GM10266 (cell line): ENCODE measurements at regions not wholly inside any gene's neighbourhood (a gene's known extent, or its start where the extent isn't known, plus 50 kb on each side); places are given as distances from the start of the nearest gene placed in this dataset.

Source experiments
- DNase-seq: peaks from one replicate; pipeline ENCODE4 v3.0.0; 2012; ENCODE audit errors: extremely low spot score
- CTCF ChIP-seq: IDR thresholded peaks from 2 replicates; pipeline ENCODE4 v1.5.1; 2012; ENCODE audit warnings: mild to moderate bottlenecking, low read depth; ENCODE audit not compliant: control insufficient read depth, insufficient read depth; ENCODE audit errors: missing control alignments

DNA sequence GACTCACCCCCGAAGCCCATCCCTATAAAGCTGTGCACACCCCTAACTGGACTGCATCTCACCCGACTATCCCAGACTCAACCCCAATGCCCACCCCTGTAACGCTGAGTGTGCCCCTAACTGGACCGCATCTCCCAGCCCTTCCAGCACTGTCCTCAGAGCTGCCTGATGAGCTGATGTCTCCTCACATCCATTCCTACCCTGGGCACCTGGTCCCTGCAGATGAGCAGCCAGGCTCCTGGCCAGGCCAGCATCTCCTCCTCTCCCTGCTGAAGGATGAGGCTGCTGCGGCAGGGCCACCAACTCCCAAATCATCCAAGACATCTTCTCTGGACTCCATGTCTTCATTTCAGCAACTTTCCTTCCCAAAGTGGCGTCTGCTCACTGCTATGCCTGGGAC is 332.1 kb downstream of the CTTN start:
- TF ChIP-seq CTCF = no peak
- no peak for DNase-seq

DNA sequence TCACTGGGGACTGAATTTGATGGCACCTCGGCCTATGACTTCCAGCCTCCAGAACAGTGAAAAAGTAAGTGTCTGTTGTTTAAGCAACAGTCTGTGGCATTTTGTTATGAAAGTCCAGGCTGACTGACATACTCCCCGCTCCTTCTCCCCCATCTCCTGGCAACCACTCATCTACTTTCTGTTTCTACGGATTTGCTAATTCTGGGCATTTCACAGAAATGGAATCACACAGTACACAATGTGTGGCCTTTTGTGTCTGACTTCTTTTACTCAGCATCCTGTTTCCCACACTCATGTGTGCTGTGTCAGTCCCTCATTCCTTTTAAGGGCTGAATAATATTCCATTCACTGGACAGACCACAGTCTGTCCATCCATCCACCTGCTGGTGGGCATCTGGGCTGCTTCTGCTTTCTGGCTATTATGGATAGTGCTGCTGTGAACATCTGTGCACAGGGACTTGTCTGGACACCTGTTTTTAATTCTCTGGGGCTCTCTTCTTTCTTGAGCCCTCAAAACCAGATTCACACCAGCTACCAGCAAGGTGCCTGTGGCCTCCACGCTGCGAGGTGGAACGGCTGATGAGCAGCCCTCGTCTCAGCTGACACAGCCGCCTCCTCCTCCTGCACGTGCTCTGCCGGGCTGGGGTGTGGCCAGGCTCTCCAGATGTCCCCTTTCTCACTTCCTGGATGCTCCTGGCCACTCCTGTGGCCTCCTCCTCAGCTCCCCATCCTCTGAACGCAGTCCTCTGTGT is 333.1 kb downstream of the CTTN start:
- TF ChIP-seq CTCF = no peak
- DNase-seq = no peak

DNA sequence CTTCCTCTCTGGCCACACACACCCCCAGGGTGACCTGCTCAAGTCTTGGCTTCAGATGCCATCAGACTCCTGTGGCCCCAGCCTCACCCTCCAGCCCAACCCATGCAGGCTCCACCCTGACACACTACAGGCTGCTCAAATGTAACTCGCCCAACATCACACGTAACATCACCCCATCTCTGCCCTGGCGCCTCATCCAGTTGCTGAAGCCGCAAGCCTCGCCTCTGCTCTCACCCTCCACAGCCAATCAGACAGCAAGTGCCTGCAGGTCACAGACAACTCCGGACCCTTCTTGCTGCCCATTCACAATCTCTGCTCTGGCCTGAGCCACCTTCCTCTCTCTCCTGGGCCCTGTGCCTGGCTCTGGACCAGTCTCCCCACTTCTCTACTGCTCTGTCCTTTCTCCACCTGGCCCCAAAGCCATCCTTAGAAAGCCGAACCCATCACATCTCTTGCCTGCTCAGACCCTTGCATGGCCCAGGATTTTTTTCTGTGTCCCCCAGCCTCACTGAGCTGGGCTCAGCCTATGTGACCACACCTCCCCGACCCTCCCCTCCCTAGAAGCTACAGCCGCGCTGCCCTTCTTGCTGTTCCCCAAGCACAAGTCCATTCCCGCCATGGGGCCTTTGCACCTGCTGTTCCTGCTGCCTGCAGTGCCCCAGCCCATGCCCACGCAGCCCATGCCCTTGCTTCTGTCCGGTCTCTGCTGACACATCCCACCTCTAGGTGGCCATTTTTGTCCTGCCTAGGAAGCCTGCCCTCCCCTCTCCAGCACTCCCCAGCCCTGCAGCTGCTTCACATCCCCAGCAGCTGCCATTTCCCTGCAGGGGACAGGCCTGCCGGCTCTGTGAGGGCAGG is 333.9 kb downstream of the CTTN start:
- no peak for TF ChIP-seq CTCF
- no peak for DNase-seq

- DNase-seq = no peak
- no peak for TF ChIP-seq CTCF
These were observed 334.5 kb downstream of the CTTN start for GRCh38 chr11:70732881-70733196.

- no peak for TF ChIP-seq CTCF
- DNase-seq = no peak
These were observed 335.3 kb downstream of the CTTN start for GRCh38 chr11:70733327-70734325.

DNA sequence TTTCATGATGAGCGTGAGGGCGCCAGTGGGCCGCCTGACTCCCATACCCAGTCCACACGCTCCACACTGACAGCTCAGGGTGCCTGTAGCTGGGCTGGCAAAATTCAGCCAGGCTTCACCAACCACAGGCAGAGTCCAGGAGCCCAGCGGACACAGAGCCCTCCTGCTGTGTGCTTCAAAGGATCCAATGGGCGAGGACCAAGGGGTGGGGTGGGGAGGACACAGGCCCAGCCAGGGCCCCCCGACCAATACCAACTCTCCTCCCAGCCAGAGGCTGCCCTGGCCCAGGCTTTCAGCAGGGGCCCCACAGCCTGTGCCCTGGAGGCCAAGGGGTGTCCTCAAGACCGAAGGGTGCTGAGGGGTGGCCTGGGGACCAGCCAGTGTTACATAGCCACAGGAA is 336.1 kb downstream of the CTTN start:
- no peak for DNase-seq

More for the DNA sequence above, 336.1 kb downstream of the CTTN start:
- TF ChIP-seq CTCF = no peak
